Heart left ventricle (tissue), 16 donors: ENCODE measurements at regions not wholly inside any gene's neighbourhood (a gene's known extent, or its start where the extent isn't known, plus 50 kb on each side); places are given as distances from the start of the nearest gene placed in this dataset.

ENCODE experiments used
- ATAC-seq, 4 donors: fragments of 200-7000 bp; cut with Tn5 transposase; one replicate each; pipeline ENCODE4 v1.9.1; 2020 to 2022; ENCODE audit warnings: moderate library complexity in 4 of 4, mild to moderate bottlenecking in 3 of 4, moderate number of reproducible peaks in 1 of 4
- DNase-seq, 5 donors: peaks; one replicate each; pipeline ENCODE4 v3.0.0-alpha.2; 2020
- H3K27ac ChIP-seq, 12 donors: fragments of 200-600 bp; sonication (generic) in 4 of 12; one replicate each; pipeline versions ENCODE4 v1.5.0 to v1.8.0; 2016 to 2022; ENCODE audit warnings: mild to moderate bottlenecking in 2 of 12
- H3K27me3 ChIP-seq, 9 donors: fragments of 200-600 bp; sonication (generic) in 2 of 9; one replicate each; pipeline versions ENCODE4 v1.5.1 to v1.8.0; 2016 to 2022; ENCODE audit warnings: mild to moderate bottlenecking in 3 of 9
- H3K36me3 ChIP-seq, 9 donors: fragments of 200-600 bp; sonication (generic) in 2 of 9; one replicate each; pipeline versions ENCODE4 v1.5.0 to v1.8.0; 2018 to 2022; ENCODE audit warnings: mild to moderate bottlenecking in 2 of 9
- H3K4me1 ChIP-seq, 12 donors: fragments of 200-600 bp; sonication (generic) in 4 of 12; one replicate each; pipeline versions ENCODE4 v1.5.0 to v1.8.0; 2016 to 2022; ENCODE audit warnings: mild to moderate bottlenecking in 3 of 12
- H3K4me3 ChIP-seq, 12 donors: fragments of 200-600 bp; sonication (generic) in 4 of 12; one replicate each; pipeline versions ENCODE4 v1.5.0 to v1.8.0; 2017 to 2022; ENCODE audit warnings: mild to moderate bottlenecking in 9 of 12, moderate library complexity in 4 of 12
- H3K9me3 ChIP-seq, 12 donors: fragments of 200-600 bp; sonication (generic) in 4 of 12; one replicate each; pipeline versions ENCODE4 v1.5.0 to v1.8.0; 2016 to 2022; ENCODE audit warnings: mild to moderate bottlenecking in 1 of 12
- POLR2A ChIP-seq, 2 donors: fragments of 450-650 bp; IDR thresholded peaks; one replicate each; pipeline ENCODE4 v1.6.1; 2017; ENCODE audit warnings: antibody characterized with exemption in 2 of 2, mild to moderate bottlenecking in 2 of 2, moderate library complexity in 2 of 2
- WGBS, 4 donors: extraction: QIAGEN DNeasy Blood & Tissue Kit in 2 of 4; methylation state at CpG; one replicate each; pipeline versions ENCODE4 v1.1.5 to v1.1.7; 2013 to 2018; 5-methylcytosine and 5-hydroxymethylcytosine counted together
- intact Hi-C, 10 donors: fragments of 100-400 bp; cut with DNase I; formaldehyde crosslinking; loops; one replicate each; pipeline versions ENCODE4 v1.11.1 to v1.14.2; 2022
- TF ChIP-seq, protein P1 (sequence below), 12 donors: fragments of 200-600 bp; sonication (generic) in 4 of 12; IDR thresholded peaks; one replicate each; pipeline versions ENCODE4 v1.5.0 to v1.8.0; 2018 to 2022; ENCODE audit warnings: antibody characterized with exemption in 12 of 12, mild to moderate bottlenecking in 5 of 12
- donor health status: ischemic (EF 13 %, LVEDD 7.1; RV severe dilation, severe dysfunction).
- donor health status: healthy with polysubstance abuse.
- donor health status: DM: no; HTN: yes; CAD: no.
- donor health status: DM: no; HTN: no; CAD: no.
- donor health status: ischemic (EF 25% LVEDD 6.9; RV normal size, moderate dysfunction).
- donor health status: ischemic (EF 25% LVEDD 5.7; RV mildly dilated, moderate dysfunction).
- donor health status: healthy.
- donor health status: DM: yes; HTN: yes; CAD: no.
- donor health status: ischemic (EF 35%, LVEDD 5.7; RV mildly dilated, moderate dysfunction).
- donor health status: nonischemic (EF 11% LVEDD 7.7; RV severe dilation, severe dysfunction).
- donor health status: DM: yes; HTN: yes; CAD: no.
- donor health status: PGD.
- donor health status: ischemic (EF 29% LVEDD 5.4; RV normal size, mild dysfunction).
- donor health status: nonischemic (EF 23%, LVEDD 6.1; RV moderate dilation, normal function).

GRCh38 chr6:40325041-40325440 is 262.1 kb downstream of the LRFN2 start:
- TF ChIP-seq POLR2A (IDR thresholded peaks at IDR 0.05) = no peak
- TF ChIP-seq, protein P1, sequence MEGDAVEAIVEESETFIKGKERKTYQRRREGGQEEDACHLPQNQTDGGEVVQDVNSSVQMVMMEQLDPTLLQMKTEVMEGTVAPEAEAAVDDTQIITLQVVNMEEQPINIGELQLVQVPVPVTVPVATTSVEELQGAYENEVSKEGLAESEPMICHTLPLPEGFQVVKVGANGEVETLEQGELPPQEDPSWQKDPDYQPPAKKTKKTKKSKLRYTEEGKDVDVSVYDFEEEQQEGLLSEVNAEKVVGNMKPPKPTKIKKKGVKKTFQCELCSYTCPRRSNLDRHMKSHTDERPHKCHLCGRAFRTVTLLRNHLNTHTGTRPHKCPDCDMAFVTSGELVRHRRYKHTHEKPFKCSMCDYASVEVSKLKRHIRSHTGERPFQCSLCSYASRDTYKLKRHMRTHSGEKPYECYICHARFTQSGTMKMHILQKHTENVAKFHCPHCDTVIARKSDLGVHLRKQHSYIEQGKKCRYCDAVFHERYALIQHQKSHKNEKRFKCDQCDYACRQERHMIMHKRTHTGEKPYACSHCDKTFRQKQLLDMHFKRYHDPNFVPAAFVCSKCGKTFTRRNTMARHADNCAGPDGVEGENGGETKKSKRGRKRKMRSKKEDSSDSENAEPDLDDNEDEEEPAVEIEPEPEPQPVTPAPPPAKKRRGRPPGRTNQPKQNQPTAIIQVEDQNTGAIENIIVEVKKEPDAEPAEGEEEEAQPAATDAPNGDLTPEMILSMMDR (IDR thresholded peaks at IDR 0.05) = no peak

GRCh38 chr6:40323881-40324634 is 263.1 kb downstream of the LRFN2 start:
- TF ChIP-seq, protein P1 (IDR thresholded peaks at IDR 0.05) = no peak
- no peak for TF ChIP-seq POLR2A (IDR thresholded peaks at IDR 0.05)
- DNase-seq (no peak), ATAC-seq (no peak)
- Histone ChIP-seq H3K9me3 (peaks cover 0 to 7% (median 0%) of the 10 kb centered on the region in 12 donors), H3K4me1 (peaks cover 0 to 14% (median 4%) of the 10 kb centered on the region in 12 donors), H3K36me3 (no peaks in the 10 kb centered on the region), H3K4me3 (no peak overlapping the region), H3K27me3 (peaks cover 0 to 32% (median 4%) of the 10 kb centered on the region in 9 donors), H3K27ac (no peak overlapping the region)
- intact Hi-C loops = loop anchor here in 5 of 10 donors (10.0 kb wide), 5 partner anchors 261 to 701 kb away; partner anchors contain the start of gene LRFN2 (in 1 of the 5)
- WGBS, 4 donors = 65 to 80% (median 74%) methylated on average over 7 to 8 of the region's 8 CpGs

More at GRCh38 chr6:40325041-40325440, 262.1 kb downstream of the LRFN2 start:
- Histone ChIP-seq H3K9me3 (no peaks in the 10 kb centered on the region), H3K27ac (no peak overlapping the region), H3K27me3 (peaks cover 0 to 35% (median 6%) of the 10 kb centered on the region in 9 donors), H3K36me3 (no peaks in the 10 kb centered on the region), H3K4me3 (no peak overlapping the region), H3K4me1 (peaks cover 0 to 14% (median 4%) of the 10 kb centered on the region in 12 donors)
- intact Hi-C loops = loop anchor here in 7 of 10 donors (5.0 to 10.0 kb wide), 6 partner anchors 260 to 700 kb away; partner anchors contain the start of gene LRFN2 (in 4 of the 7)
- peak in 3 of 5 donors; percentile 21 to 58 (median 41) for DNase-seq
- WGBS, 4 donors = 48 to 64% (median 59%) methylated on average over 2 of the region's 2 CpGs
- peak in 1 of 4 donors; percentile 22 for ATAC-seq

DNA sequence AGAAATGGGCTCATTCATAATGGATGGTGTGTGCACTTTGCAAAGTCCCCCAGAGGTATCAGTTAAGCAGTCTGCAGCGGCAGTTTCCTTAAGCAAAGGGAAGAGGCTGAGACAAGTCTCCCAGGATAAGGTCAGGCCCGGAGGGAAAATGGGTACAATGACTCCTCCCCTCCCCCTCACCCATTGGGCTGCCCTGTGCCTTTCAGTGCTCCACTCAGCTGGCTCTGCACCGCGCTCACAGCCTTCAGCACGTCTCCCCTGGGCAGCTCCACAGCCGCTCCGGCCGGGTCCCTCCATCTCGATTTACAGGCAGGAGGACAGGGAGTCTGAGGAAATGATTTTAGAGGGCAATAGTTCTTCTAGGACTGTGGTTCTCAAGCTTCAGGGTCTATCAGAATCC is 264.8 kb downstream of the LRFN2 start:
- ATAC-seq = no peak
- no peak for DNase-seq
- Histone ChIP-seq H3K4me3 (no peak overlapping the region), H3K27ac (no peak overlapping the region), H3K36me3 (no peaks in the 10 kb centered on the region), H3K4me1 (peaks cover 0 to 14% (median 4%) of the 10 kb centered on the region in 12 donors), H3K9me3 (peaks cover 0 to 8% (median 0%) of the 10 kb centered on the region in 12 donors), H3K27me3 (peaks cover 0 to 24% (median 0%) of the 10 kb centered on the region in 9 donors)
- intact Hi-C loops = loop anchor here in 5 of 10 donors (10.0 kb wide), 5 partner anchors 262 to 702 kb away; partner anchors contain the start of gene LRFN2 (in 1 of the 5)
- no peak for TF ChIP-seq POLR2A (IDR thresholded peaks at IDR 0.05)
- TF ChIP-seq, protein P1 (IDR thresholded peaks at IDR 0.05) = no peak
- WGBS, 4 donors = 55 to 66% (median 58%) methylated on average over 9 of the region's 9 CpGs

DNA sequence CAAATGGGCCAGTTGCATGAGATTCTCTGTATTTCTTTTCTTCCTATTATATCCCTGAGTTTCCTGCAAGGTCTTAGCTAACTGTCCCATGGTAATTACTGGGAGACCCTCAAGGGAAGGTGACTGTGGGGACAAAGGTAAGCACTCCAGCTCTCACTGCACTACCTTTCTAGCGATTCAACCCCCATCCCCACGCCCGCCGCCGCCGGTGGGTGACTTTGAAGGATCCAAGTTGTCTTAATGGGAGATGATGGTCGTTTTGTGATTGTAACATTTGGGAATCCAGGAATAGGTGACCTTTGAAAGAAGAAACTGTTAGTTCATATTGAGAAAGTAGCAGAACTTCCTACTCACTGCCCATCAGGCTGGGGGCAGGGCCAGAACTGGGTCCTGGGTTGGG is 265.5 kb downstream of the LRFN2 start:
- Histone ChIP-seq H3K27me3 (peaks cover 0 to 27% (median 0%) of the 10 kb centered on the region in 9 donors), H3K4me1 (peaks cover 0 to 8% (median 2%) of the 10 kb centered on the region in 12 donors), H3K9me3 (peaks cover 0 to 8% (median 0%) of the 10 kb centered on the region in 12 donors), H3K36me3 (no peaks in the 10 kb centered on the region), H3K27ac (no peak overlapping the region), H3K4me3 (no peak overlapping the region)
- DNase-seq (no peak), ATAC-seq (no peak)
- intact Hi-C loops = loop anchor here in 5 of 10 donors (10.0 kb wide), 5 partner anchors 263 to 703 kb away; partner anchors contain the start of gene LRFN2 (in 1 of the 5)
- WGBS, 4 donors = 87 to 93% (median 90%) methylated on average over 7 of the region's 7 CpGs
- TF ChIP-seq, protein P1 (IDR thresholded peaks at IDR 0.05) = no peak
- no peak for TF ChIP-seq POLR2A (IDR thresholded peaks at IDR 0.05)
